Loucy (cell line): ENCODE measurements at regions not wholly inside any gene's neighbourhood (a gene's known extent, or its start where the extent isn't known, plus 50 kb on each side); places are given as distances from the start of the nearest gene placed in this dataset.

ENCODE experiments used
- H2AFZ ChIP-seq: fragments of 200-600 bp; sonication (generic); 2 replicates; pipeline ENCODE4 v1.6.0; 2016; ENCODE audit warnings: antibody characterized with exemption, mild to moderate bottlenecking, low read length, moderate library complexity
- H3F3A ChIP-seq: fragments of 200-600 bp; 2 replicates; pipeline ENCODE4 v1.6.0; 2016; ENCODE audit warnings: antibody characterized with exemption, low read depth, mild to moderate bottlenecking
- H3K27me3 ChIP-seq: fragments of 200-600 bp; sonication (generic); 2 replicates; pipeline ENCODE4 v1.6.1; 2014; ENCODE audit warnings: low read length, mild to moderate bottlenecking; ENCODE audit not compliant: insufficient read depth, poor library complexity, severe bottlenecking
- H3K36me3 ChIP-seq: fragments of 200-600 bp; sonication (generic); 2 replicates; pipeline ENCODE4 v1.6.1; 2016; ENCODE audit warnings: low read length; ENCODE audit not compliant: insufficient read depth
- H3K4me1 ChIP-seq: fragments of 200-600 bp; sonication (generic); 2 replicates; pipeline ENCODE4 v1.5.1; 2014; ENCODE audit warnings: low read length, mild to moderate bottlenecking; ENCODE audit not compliant: insufficient read depth, poor library complexity, severe bottlenecking
- H3K4me2 ChIP-seq: fragments of 200-600 bp; sonication (generic); 2 replicates; pipeline ENCODE4 v1.6.0; 2014; ENCODE audit warnings: antibody characterized with exemption, low read length, low read depth, mild to moderate bottlenecking; ENCODE audit not compliant: poor library complexity, severe bottlenecking
- H3K4me3 ChIP-seq: fragments of 200-600 bp; sonication (generic); 2 replicates; pipeline ENCODE4 v1.5.1; 2014; ENCODE audit warnings: low read length, mild to moderate bottlenecking, mixed read lengths; ENCODE audit not compliant: poor library complexity, severe bottlenecking
- H3K79me2 ChIP-seq: fragments of 200-600 bp; sonication (generic); 2 replicates; pipeline ENCODE4 v1.6.1; 2014; ENCODE audit warnings: low read length; ENCODE audit not compliant: insufficient read depth
- H3K9ac ChIP-seq: fragments of 200-600 bp; sonication (generic); 2 replicates; pipeline ENCODE4 v1.6.0; 2014; ENCODE audit warnings: mild to moderate bottlenecking, low read depth, low read length, moderate library complexity; ENCODE audit not compliant: poor library complexity, severe bottlenecking
- H3K9me2 ChIP-seq: fragments of 200-600 bp; sonication (generic); replicated peaks from 2 replicates; pipeline ENCODE4 v1.6.1; 2016; ENCODE audit warnings: low read depth, low read length, mixed read lengths
- H3K9me3 ChIP-seq: fragments of 200-600 bp; sonication (generic); 2 replicates; pipeline ENCODE4 v1.6.1; 2014; ENCODE audit warnings: mild to moderate bottlenecking, antibody characterized with exemption, low read length, low read depth; ENCODE audit not compliant: insufficient read depth
- H4K20me1 ChIP-seq: fragments of 200-600 bp; sonication (generic); 2 replicates; pipeline ENCODE4 v1.6.0; 2014; ENCODE audit warnings: antibody characterized with exemption, low read length, mild to moderate bottlenecking; ENCODE audit not compliant: insufficient read depth, poor library complexity, severe bottlenecking
- CTCF ChIP-seq: fragments of 200-600 bp; sonication (generic); conservative IDR thresholded peaks from 2 replicates; pipeline ENCODE4 v1.5.1; 2014; ENCODE audit warnings: mild to moderate bottlenecking, antibody characterized with exemption, low read length
- EZH2phosphoT487 ChIP-seq: fragments of 200-600 bp; IDR thresholded peaks from 2 replicates; pipeline ENCODE4 v1.6.1; 2018; ENCODE audit warnings: antibody characterized with exemption, mild to moderate bottlenecking, moderate library complexity, borderline replicate concordance

- Histone ChIP-seq H3F3A (no peaks in the 10 kb centered on the region), H2AFZ (no peak overlapping the region), H3K27me3 (no peaks in the 10 kb centered on the region), H3K9ac (no peak overlapping the region), H3K4me2 (no peak overlapping the region), H4K20me1 (no peaks in the 10 kb centered on the region), H3K79me2 (no peaks in the 10 kb centered on the region), H3K9me2 (no peaks in the 10 kb centered on the region), H3K9me3 (no peaks in the 10 kb centered on the region), H3K4me1 (no peaks in the 10 kb centered on the region), H3K4me3 (no peak overlapping the region), H3K36me3 (no peaks in the 10 kb centered on the region)
- no peak for TF ChIP-seq EZH2phosphoT487
- no peak for TF ChIP-seq CTCF
These were observed 176.2 kb upstream of the ST6GAL2 start for GRCh38 chr2:107062173-107062572.

GRCh38 chr2:107062599-107063220, 176.7 kb upstream of the ST6GAL2 start:
- no peaks in the 10 kb centered on the region for H3K4me1 ChIP-seq
- H3K9me3 ChIP-seq = no peaks in the 10 kb centered on the region
- H4K20me1 ChIP-seq = no peaks in the 10 kb centered on the region
- no peaks in the 10 kb centered on the region for H3K9me2 ChIP-seq
- TF ChIP-seq EZH2phosphoT487 (no peak), CTCF (no peak)
- H3K79me2 ChIP-seq = no peaks in the 10 kb centered on the region
- no peaks in the 10 kb centered on the region for H3F3A ChIP-seq
- H3K9ac ChIP-seq = no peak overlapping the region
- no peaks in the 10 kb centered on the region for H3K36me3 ChIP-seq
- H2AFZ ChIP-seq = no peak overlapping the region
- H3K4me2 ChIP-seq = no peak overlapping the region
- H3K4me3 ChIP-seq = no peak overlapping the region
- no peaks in the 10 kb centered on the region for H3K27me3 ChIP-seq

- H3K79me2 ChIP-seq = no peaks in the 10 kb centered on the region
- no peak for TF ChIP-seq EZH2phosphoT487
- TF ChIP-seq CTCF = no peak
- no peak overlapping the region for H3K4me3 ChIP-seq
- no peaks in the 10 kb centered on the region for H3K4me1 ChIP-seq
- H3K9me3 ChIP-seq = no peaks in the 10 kb centered on the region
- H2AFZ ChIP-seq = no peak overlapping the region
- H3K27me3 ChIP-seq = no peaks in the 10 kb centered on the region
- H3K9me2 ChIP-seq = no peaks in the 10 kb centered on the region
- H3F3A ChIP-seq = no peaks in the 10 kb centered on the region
- no peak overlapping the region for H3K4me2 ChIP-seq
- no peak overlapping the region for H3K9ac ChIP-seq
- no peaks in the 10 kb centered on the region for H3K36me3 ChIP-seq
- H4K20me1 ChIP-seq = no peaks in the 10 kb centered on the region
These were observed 177.3 kb upstream of the ST6GAL2 start for GRCh38 chr2:107063228-107063627.
